MM.1S (cell line): ENCODE measurements at regions not wholly inside any gene's neighbourhood (a gene's known extent, or its start where the extent isn't known, plus 50 kb on each side); places are given as distances from the start of the nearest gene placed in this dataset.

Experiments
- EZH2 ChIP-seq: fragments of 300-600 bp; sonication (generic); optimal IDR thresholded peaks from 2 replicates; pipeline ENCODE3; 2017; ENCODE audit warnings: low read depth, mild to moderate bottlenecking, antibody characterized with exemption, low read length, mixed read lengths
- TF ChIP-seq, protein P1 (sequence below): fragments of 300-600 bp; sonication (generic); IDR thresholded peaks from 2 replicates; pipeline ENCODE4 v1.5.1; 2016; ENCODE audit warnings: antibody characterized with exemption, low read length, mixed read lengths

DNA sequence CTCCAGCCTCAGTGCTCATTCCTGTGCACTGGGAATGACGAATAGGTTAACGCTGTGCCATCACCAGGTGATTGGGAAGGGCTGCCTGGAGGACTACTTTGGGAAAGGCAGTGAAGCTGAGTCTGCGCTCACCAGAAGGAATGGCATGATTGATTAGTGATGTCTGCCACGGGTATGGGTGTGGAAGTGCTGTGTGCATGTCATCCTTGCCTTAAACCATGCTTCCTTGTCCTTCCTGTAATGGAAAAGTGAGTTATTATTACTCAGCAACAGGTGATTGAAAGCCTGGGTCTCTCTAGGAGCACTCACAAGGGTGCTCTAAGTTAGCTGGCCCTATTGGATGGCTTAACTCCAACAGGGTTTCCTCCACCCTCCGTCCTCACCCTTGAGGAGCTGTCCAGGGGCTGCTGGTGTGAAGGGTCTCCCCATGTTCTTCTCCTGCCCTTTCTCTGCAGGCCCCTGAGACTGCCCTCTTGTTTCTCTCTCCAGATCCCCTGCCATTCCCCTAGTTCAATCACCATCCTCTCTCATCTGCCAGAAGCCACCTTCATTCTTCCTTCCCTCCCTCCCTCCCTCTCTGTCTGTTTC lies 121.9 kb upstream of the NECTIN1 start:
- TF ChIP-seq, protein P1, sequence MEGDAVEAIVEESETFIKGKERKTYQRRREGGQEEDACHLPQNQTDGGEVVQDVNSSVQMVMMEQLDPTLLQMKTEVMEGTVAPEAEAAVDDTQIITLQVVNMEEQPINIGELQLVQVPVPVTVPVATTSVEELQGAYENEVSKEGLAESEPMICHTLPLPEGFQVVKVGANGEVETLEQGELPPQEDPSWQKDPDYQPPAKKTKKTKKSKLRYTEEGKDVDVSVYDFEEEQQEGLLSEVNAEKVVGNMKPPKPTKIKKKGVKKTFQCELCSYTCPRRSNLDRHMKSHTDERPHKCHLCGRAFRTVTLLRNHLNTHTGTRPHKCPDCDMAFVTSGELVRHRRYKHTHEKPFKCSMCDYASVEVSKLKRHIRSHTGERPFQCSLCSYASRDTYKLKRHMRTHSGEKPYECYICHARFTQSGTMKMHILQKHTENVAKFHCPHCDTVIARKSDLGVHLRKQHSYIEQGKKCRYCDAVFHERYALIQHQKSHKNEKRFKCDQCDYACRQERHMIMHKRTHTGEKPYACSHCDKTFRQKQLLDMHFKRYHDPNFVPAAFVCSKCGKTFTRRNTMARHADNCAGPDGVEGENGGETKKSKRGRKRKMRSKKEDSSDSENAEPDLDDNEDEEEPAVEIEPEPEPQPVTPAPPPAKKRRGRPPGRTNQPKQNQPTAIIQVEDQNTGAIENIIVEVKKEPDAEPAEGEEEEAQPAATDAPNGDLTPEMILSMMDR = no peak
- TF ChIP-seq EZH2 = no peak
